GM18867 (cell line): ENCODE measurements at regions not wholly inside any gene's neighbourhood (a gene's known extent, or its start where the extent isn't known, plus 50 kb on each side); places are given as distances from the start of the nearest gene placed in this dataset.

Experiments
- ATAC-seq: cut with Tn5 transposase; IDR thresholded peaks from one replicate; pipeline ENCODE4 v1.9.1; 2021; ENCODE audit warnings: mild to moderate bottlenecking, moderate library complexity; ENCODE audit not compliant: unreplicated experiment

GRCh38 chr14:44788612-44789011 is 173.1 kb downstream of the KLHL28 start:
- ATAC-seq, result no peak

GRCh38 chr14:44785096-44785495 is 176.7 kb downstream of the KLHL28 start:
- ATAC-seq, result no peak

GRCh38 chr14:44783901-44784300 is 177.8 kb downstream of the KLHL28 start:
- no peak for ATAC-seq

GRCh38 chr14:44782775-44783238 is 178.9 kb downstream of the KLHL28 start:
- ATAC-seq, result no peak

- ATAC-seq, result no peak
Observed at GRCh38 chr14:44780989-44781388, 180.8 kb downstream of the KLHL28 start.

- ATAC-seq, result no peak
Observed at GRCh38 chr14:44778604-44779003, 183.1 kb downstream of the KLHL28 start.

- no peak for ATAC-seq
Observed at GRCh38 chr14:44777584-44777983, 184.2 kb downstream of the KLHL28 start.

- no peak for ATAC-seq
Observed at GRCh38 chr14:44775248-44775647, 186.5 kb downstream of the KLHL28 start.

GRCh38 chr14:44774396-44774795 is 187.4 kb downstream of the KLHL28 start:
- no peak for ATAC-seq

- ATAC-seq, result no peak
Observed at GRCh38 chr14:44771496-44771895, 190.3 kb downstream of the KLHL28 start.

GRCh38 chr14:44770201-44770600 is 191.5 kb downstream of the KLHL28 start:
- ATAC-seq, result no peak

GRCh38 chr14:44768935-44769334 is 192.8 kb downstream of the KLHL28 start:
- ATAC-seq, result no peak

- ATAC-seq, result no peak
Observed at GRCh38 chr14:44767646-44768173, 194.0 kb downstream of the KLHL28 start.

- ATAC-seq, result no peak
Observed at GRCh38 chr14:44766285-44766684, 195.5 kb downstream of the KLHL28 start.

GRCh38 chr14:44763356-44763755 is 198.4 kb downstream of the KLHL28 start:
- no peak for ATAC-seq

- no peak for ATAC-seq
Observed at GRCh38 chr14:44759277-44759676, 202.5 kb downstream of the KLHL28 start.

GRCh38 chr14:44756554-44756953 is 205.2 kb downstream of the KLHL28 start:
- ATAC-seq, result no peak

GRCh38 chr14:44745371-44745770 is 216.4 kb downstream of the KLHL28 start:
- no peak for ATAC-seq

GRCh38 chr14:44742202-44742601 is 219.5 kb downstream of the KLHL28 start:
- no peak for ATAC-seq

- ATAC-seq, result no peak
Observed at GRCh38 chr14:44741431-44741830, 220.3 kb downstream of the KLHL28 start.

GRCh38 chr14:44736326-44736725 is 225.4 kb downstream of the KLHL28 start:
- ATAC-seq, result no peak

GRCh38 chr14:44732144-44732543 is 225.1 kb upstream of the FSCB start:
- ATAC-seq, result no peak

GRCh38 chr14:44730860-44731259 is 223.8 kb upstream of the FSCB start:
- no peak for ATAC-seq
